Stimulated activated CD4-positive, alpha-beta T cell treated with anti-CD3 and anti-CD28 coated beads, Interleukin-12 subunit alpha, Interleukin-12 subunit beta, amount 100 ng/mL, for 48 hours (primary cell): ENCODE measurements at regions not wholly inside any gene's neighbourhood (a gene's known extent, or its start where the extent isn't known, plus 50 kb on each side); places are given as distances from the start of the nearest gene placed in this dataset.

Source experiments
- DNase-seq, 3 donors: peaks; one replicate each; pipeline ENCODE4 v3.0.0-alpha.2; 2020; ENCODE audit warnings: low read depth in 2 of 3, low spot score in 1 of 3

- DNase-seq, result no peak
These were observed 1614.6 kb downstream of the PCDH7 start for GRCh38 chr4:32334759-32335158.

- DNase-seq, result no peak
These were observed 1617.2 kb downstream of the PCDH7 start for GRCh38 chr4:32337403-32337802.

- DNase-seq, result no peak
These were observed 1620.4 kb downstream of the PCDH7 start for GRCh38 chr4:32340591-32340990.

- no peak for DNase-seq
These were observed 1621.2 kb downstream of the PCDH7 start for GRCh38 chr4:32341342-32341741.

GRCh38 chr4:32342054-32342453 is 1621.9 kb downstream of the PCDH7 start:
- DNase-seq, result no peak

GRCh38 chr4:32349026-32349425 is 1628.9 kb downstream of the PCDH7 start:
- DNase-seq, result no peak

GRCh38 chr4:32374206-32374605 is 1654.0 kb downstream of the PCDH7 start:
- no peak for DNase-seq

- no peak for DNase-seq
These were observed 1673.6 kb downstream of the PCDH7 start for GRCh38 chr4:32393806-32394205.

- DNase-seq, result no peak
These were observed 1674.1 kb downstream of the PCDH7 start for GRCh38 chr4:32394255-32394654.

- DNase-seq, result no peak
These were observed 1676.4 kb downstream of the PCDH7 start for GRCh38 chr4:32396507-32397070.

GRCh38 chr4:32400870-32401269 is 1680.7 kb downstream of the PCDH7 start:
- DNase-seq, result no peak

GRCh38 chr4:32417113-32417704 is 1697.0 kb downstream of the PCDH7 start:
- no peak for DNase-seq

GRCh38 chr4:32423267-32423666 is 1703.1 kb downstream of the PCDH7 start:
- DNase-seq, result no peak

- no peak for DNase-seq
These were observed 1705.1 kb downstream of the PCDH7 start for GRCh38 chr4:32425243-32425642.

GRCh38 chr4:32427566-32427965 is 1707.4 kb downstream of the PCDH7 start:
- no peak for DNase-seq

GRCh38 chr4:32429151-32429550 is 1709.0 kb downstream of the PCDH7 start:
- DNase-seq, result no peak

- DNase-seq, result no peak
These were observed 1715.1 kb downstream of the PCDH7 start for GRCh38 chr4:32435308-32435707.

GRCh38 chr4:32436816-32437215 is 1716.6 kb downstream of the PCDH7 start:
- no peak for DNase-seq

GRCh38 chr4:32440391-32440790 is 1720.2 kb downstream of the PCDH7 start:
- DNase-seq, result no peak

GRCh38 chr4:32454482-32454881 is 1734.3 kb downstream of the PCDH7 start:
- DNase-seq, result no peak

- no peak for DNase-seq
These were observed 1735.1 kb downstream of the PCDH7 start for GRCh38 chr4:32455231-32455630.

- DNase-seq, result no peak
These were observed 1740.8 kb downstream of the PCDH7 start for GRCh38 chr4:32460972-32461371.

GRCh38 chr4:32462944-32463343 is 1742.8 kb downstream of the PCDH7 start:
- no peak for DNase-seq
